Colonic mucosa (tissue), 4 donors: ENCODE measurements at regions not wholly inside any gene's neighbourhood (a gene's known extent, or its start where the extent isn't known, plus 50 kb on each side); places are given as distances from the start of the nearest gene placed in this dataset.

Experiments
- DNase-seq: peaks from one replicate; pipeline ENCODE4 v3.0.0-alpha.2; 2020
- H3K27ac ChIP-seq: fragments of 200-600 bp; one replicate; pipeline ENCODE4 v1.8.0; 2021
- H3K27me3 ChIP-seq: fragments of 200-600 bp; one replicate; pipeline ENCODE4 v1.8.0; 2021
- H3K36me3 ChIP-seq: fragments of 200-600 bp; one replicate; pipeline ENCODE4 v1.8.0; 2021
- H3K4me1 ChIP-seq: fragments of 200-600 bp; one replicate; pipeline ENCODE4 v1.8.0; 2021; ENCODE audit warnings: mild to moderate bottlenecking
- H3K4me3 ChIP-seq: fragments of 200-600 bp; one replicate; pipeline ENCODE4 v1.8.0; 2021
- H3K9ac ChIP-seq, 2 donors: one replicate each; pipeline ENCODE4 v1.7.0; 2013; ENCODE audit warnings: control low read depth in 2 of 2, low read depth in 2 of 2, low read length in 2 of 2
- H3K9me3 ChIP-seq: fragments of 200-600 bp; one replicate; pipeline ENCODE4 v1.8.0; 2021
- CTCF ChIP-seq: fragments of 200-600 bp; IDR thresholded peaks from one replicate; pipeline ENCODE4 v1.8.0; 2022; ENCODE audit warnings: antibody characterized with exemption, mild to moderate bottlenecking
- intact Hi-C: fragments of 100-400 bp; cut with DNase I; formaldehyde crosslinking; loops from one replicate; pipeline ENCODE4 v1.14.1; 2022
- donor health status: healthy.
- donor health status: DM: no; HTN: no; CAD: no.
- donor health status: DM: no; HTN: no; CAD: no.

DNA sequence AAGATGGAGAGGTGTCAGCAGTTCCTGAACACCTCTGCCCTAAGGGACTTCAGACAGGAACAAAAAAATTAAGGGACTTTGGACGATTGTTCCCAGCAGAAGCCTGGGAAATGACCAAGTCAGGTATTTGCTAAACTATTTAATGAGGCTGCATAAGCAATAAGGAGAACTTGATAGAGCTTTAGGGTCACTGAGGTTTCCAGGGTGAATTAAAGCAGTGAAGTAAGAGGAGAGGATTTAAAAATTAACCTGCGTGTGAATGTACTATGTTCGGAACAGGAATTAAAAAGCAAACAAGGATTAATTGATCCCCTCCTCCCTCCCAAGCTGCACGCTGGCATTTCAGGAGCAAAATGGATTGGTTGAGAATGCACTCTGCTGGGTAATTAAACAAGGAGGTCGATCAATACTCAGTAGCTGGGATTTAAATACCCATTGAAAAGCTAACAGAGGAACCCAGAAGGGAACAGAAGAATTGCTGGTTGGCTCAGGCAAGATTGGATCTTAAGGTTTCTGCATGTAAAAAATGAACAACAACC is 157.2 kb downstream of the RNF152 start:
- H3K4me3 ChIP-seq = no peak overlapping the region
- intact Hi-C loops = loop anchor here (5.0 kb wide), 1 partner anchor 157 kb away; the partner anchor contains the start of gene RNF152
- H3K27me3 ChIP-seq = no peaks in the 10 kb centered on the region
- no peak for TF ChIP-seq CTCF
- peak; percentile 57 for DNase-seq
- no peaks in the 10 kb centered on the region for H3K9me3 ChIP-seq
- H3K27ac ChIP-seq = peak overlapping the region; percentile 69
- H3K36me3 ChIP-seq = no peaks in the 10 kb centered on the region
- peaks cover 9% of the 10 kb centered on the region for H3K4me1 ChIP-seq
- no peak overlapping the region for H3K9ac ChIP-seq

GRCh38 chr18:61734396-61734795 is 158.4 kb downstream of the RNF152 start:
- Histone ChIP-seq H3K27ac (no peak overlapping the region), H3K36me3 (no peaks in the 10 kb centered on the region), H3K9ac (no peak overlapping the region), H3K4me1 (peaks cover 9% of the 10 kb centered on the region), H3K27me3 (no peaks in the 10 kb centered on the region), H3K9me3 (no peaks in the 10 kb centered on the region), H3K4me3 (no peak overlapping the region)
- intact Hi-C loops = no loop called here
- no peak for DNase-seq
- no peak for TF ChIP-seq CTCF

DNA sequence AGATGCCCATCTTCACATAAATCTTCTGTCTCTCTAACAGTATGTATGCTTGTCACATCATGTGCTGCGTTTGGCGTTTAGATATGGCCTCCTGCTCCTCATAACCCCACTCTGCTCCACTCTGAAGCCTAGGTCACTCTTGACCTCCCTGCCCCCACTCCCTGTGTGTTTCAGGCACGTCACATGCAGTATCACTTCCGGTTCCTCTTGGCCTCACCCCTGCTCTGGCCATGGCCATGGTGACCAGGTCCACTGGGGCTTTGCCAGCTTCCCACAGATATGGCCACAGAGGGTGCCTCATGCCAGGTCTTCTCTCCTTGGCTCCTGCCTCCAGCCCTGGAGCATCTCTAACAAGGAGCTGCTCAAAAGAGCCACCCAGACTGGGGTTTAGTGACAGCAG is 160.0 kb downstream of the RNF152 start:
- no peaks in the 10 kb centered on the region for H3K9me3 ChIP-seq
- TF ChIP-seq CTCF = no peak
- H3K36me3 ChIP-seq = no peaks in the 10 kb centered on the region
- H3K27ac ChIP-seq = no peak overlapping the region
- intact Hi-C loops = no loop called here
- H3K27me3 ChIP-seq = no peaks in the 10 kb centered on the region
- no peak overlapping the region for H3K4me3 ChIP-seq
- no peak for DNase-seq
- no peak overlapping the region for H3K9ac ChIP-seq
- H3K4me1 ChIP-seq = peaks cover 9% of the 10 kb centered on the region

GRCh38 chr18:61731693-61732376 is 161.0 kb downstream of the RNF152 start:
- Histone ChIP-seq H3K27me3 (no peaks in the 10 kb centered on the region), H3K9ac (no peak overlapping the region), H3K4me3 (no peak overlapping the region), H3K9me3 (no peaks in the 10 kb centered on the region), H3K36me3 (no peaks in the 10 kb centered on the region), H3K27ac (no peak overlapping the region), H3K4me1 (peaks cover 9% of the 10 kb centered on the region)
- intact Hi-C loops = no loop called here
- DNase-seq = no peak
- TF ChIP-seq CTCF = no peak

DNA sequence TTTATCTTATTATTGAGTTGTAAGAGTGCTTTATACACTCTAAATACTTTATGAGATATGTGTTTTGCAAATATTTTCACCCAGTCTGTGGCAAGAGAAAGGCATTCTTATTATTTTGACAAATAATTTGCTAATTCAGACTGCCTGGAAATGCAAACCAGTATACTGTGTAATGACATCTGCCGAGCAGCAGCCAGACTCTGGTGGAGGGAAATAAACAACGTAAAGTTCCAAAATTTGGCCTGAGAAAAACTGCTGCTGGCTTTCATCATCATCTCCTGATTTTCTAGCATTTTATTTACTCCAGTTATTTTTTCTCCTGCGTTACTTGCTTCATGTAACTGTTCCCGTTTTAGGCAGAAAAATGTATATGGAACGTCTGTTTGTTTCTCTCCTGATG is 161.6 kb downstream of the RNF152 start:
- H3K27ac ChIP-seq = no peak overlapping the region
- intact Hi-C loops = no loop called here
- no peak for DNase-seq
- TF ChIP-seq CTCF = no peak
- H3K27me3 ChIP-seq = no peaks in the 10 kb centered on the region
- no peak overlapping the region for H3K9ac ChIP-seq
- H3K4me1 ChIP-seq = peaks cover 9% of the 10 kb centered on the region
- H3K36me3 ChIP-seq = no peaks in the 10 kb centered on the region
- no peaks in the 10 kb centered on the region for H3K9me3 ChIP-seq
- no peak overlapping the region for H3K4me3 ChIP-seq
